B cell (primary cell): ENCODE measurements at regions not wholly inside any gene's neighbourhood (a gene's known extent, or its start where the extent isn't known, plus 50 kb on each side); places are given as distances from the start of the nearest gene placed in this dataset.

Experiments
- ATAC-seq: fragments of 200-7000 bp; cut with Tn5 transposase; one replicate; pipeline ENCODE4 v1.10.0; 2021; ENCODE audit warnings: low read depth, mild to moderate bottlenecking, moderate number of reproducible peaks, moderate library complexity
- CTCF ChIA-PET: fragments of 350-600 bp; sonication (Branson Sonifier 250); formaldehyde crosslinking; loops from one replicate; lab custom pipeline; 2021; ENCODE audit warnings: antibody characterized with exemption, inconsistent platforms; lab: Charles Lee
- POLR2A ChIA-PET: fragments of 350-600 bp; sonication (Branson Sonifier 250); formaldehyde crosslinking; loops from one replicate; lab custom pipeline; 2021; ENCODE audit warnings: antibody characterized with exemption; lab: Charles Lee
- DNase-seq: peaks from one replicate; pipeline ENCODE4 v3.0.0; 2013
- H2AFZ ChIP-seq: 2 replicates; pipeline ENCODE4 v1.6.1; 2012; ENCODE audit warnings: mild to moderate bottlenecking, low read depth, low read length; ENCODE audit not compliant: insufficient read depth, poor library complexity, severe bottlenecking
- H3K27ac ChIP-seq, 2 donors: 1 replicate in 1 of 2; 2 replicates in 1 of 2; pipeline ENCODE4 v1.5.1; 2012 to 2013; ENCODE audit warnings: low read length in 2 of 2, mild to moderate bottlenecking in 2 of 2, moderate library complexity in 1 of 2
- H3K27me3 ChIP-seq, 4 experiments: fragments of 200-600 bp in 1 of 4; sonication (generic) in 1 of 4; replicated peaks in 1 of 4; 1 replicate in 2 of 4; 2 replicates in 2 of 4; pipeline versions ENCODE4 v1.6.1 to v1.7.0; 2013 to 2016; ENCODE audit warnings: low read length in 3 of 4, mild to moderate bottlenecking in 2 of 4, mixed read lengths in 1 of 4, moderate library complexity in 1 of 4; ENCODE audit not compliant: insufficient read depth in 4 of 4, control insufficient read depth in 3 of 4; ENCODE audit errors: control extremely low read depth in 1 of 4
- H3K36me3 ChIP-seq, 2 experiments: replicated peaks in 1 of 2; 1 replicate in 1 of 2; 2 replicates in 1 of 2; pipeline versions ENCODE4 v1.6.1 to v1.7.1; 2013; ENCODE audit warnings: low read length in 1 of 2; ENCODE audit not compliant: insufficient read depth in 2 of 2, control insufficient read depth in 1 of 2; ENCODE audit errors: control extremely low read depth in 1 of 2, extremely low read depth in 1 of 2
- H3K4me1 ChIP-seq, 2 donors: fragments of 200-600 bp in 1 of 2; sonication (generic) in 1 of 2; 1 replicate in 1 of 2; 2 replicates in 1 of 2; pipeline versions ENCODE4 v1.5.1 to v1.6.1; 2013 to 2017; ENCODE audit warnings: low read length in 2 of 2; ENCODE audit not compliant: control insufficient read depth in 2 of 2, insufficient read depth in 2 of 2
- H3K4me2 ChIP-seq: replicated peaks from 2 replicates; pipeline ENCODE3; 2012; ENCODE audit warnings: mild to moderate bottlenecking, low read depth, low read length; ENCODE audit not compliant: poor library complexity, severe bottlenecking
- H3K4me3 ChIP-seq, 5 experiments: fragments of 200-600 bp in 1 of 5; sonication (generic) in 1 of 5; 1 replicate in 3 of 5; 2 replicates in 2 of 5; pipeline versions ENCODE4 v1.5.1 to v1.7.0; 2011 to 2016; ENCODE audit warnings: low read length in 4 of 5, mild to moderate bottlenecking in 4 of 5, low read depth in 2 of 5, control low read depth in 1 of 5, moderate library complexity in 1 of 5; ENCODE audit not compliant: insufficient read depth in 1 of 5; ENCODE audit errors: control extremely low read depth in 1 of 5, extremely low read depth in 1 of 5
- H3K79me2 ChIP-seq: fragments of 200-600 bp; sonication (generic); one replicate; pipeline ENCODE4 v1.6.0; 2016; ENCODE audit warnings: low read length; ENCODE audit not compliant: control insufficient read depth, insufficient read depth
- H3K9ac ChIP-seq: fragments of 200-600 bp; sonication (generic); 2 replicates; pipeline ENCODE4 v1.6.1; 2017; ENCODE audit warnings: mild to moderate bottlenecking, low read length, moderate library complexity
- H3K9me3 ChIP-seq, 3 donors: one replicate each; pipeline versions ENCODE4 v1.6.1 to v1.7.1; 2013; ENCODE audit warnings: low read length in 2 of 3; ENCODE audit not compliant: control insufficient read depth in 2 of 3, insufficient read depth in 1 of 3; ENCODE audit errors: control extremely low read depth in 1 of 3
- H4K20me1 ChIP-seq: 2 replicates; pipeline ENCODE4 v1.6.0; 2012; ENCODE audit warnings: mild to moderate bottlenecking, low read length; ENCODE audit not compliant: insufficient read depth, control insufficient read depth, poor library complexity, severe bottlenecking
- H3K27ac Mint-ChIP-seq: one replicate; pipeline ENCODE4 v1.8.0; 2021; ENCODE audit warnings: mixed read lengths
- H3K27me3 Mint-ChIP-seq: one replicate; pipeline ENCODE4 v1.8.0; 2021; ENCODE audit warnings: mixed read lengths
- H3K4me1 Mint-ChIP-seq: one replicate; pipeline ENCODE4 v1.8.0; 2021; ENCODE audit warnings: mixed read lengths
- H3K4me3 Mint-ChIP-seq: one replicate; pipeline ENCODE4 v1.8.0; 2021; ENCODE audit warnings: mixed read lengths
- H3K9me3 Mint-ChIP-seq: one replicate; pipeline ENCODE4 v1.8.0; 2022; ENCODE audit warnings: mixed read lengths; ENCODE audit not compliant: insufficient read depth
- EZH2 ChIP-seq: IDR thresholded peaks from 2 replicates; pipeline ENCODE4 v1.6.1; 2012; ENCODE audit warnings: borderline replicate concordance, low read depth, mild to moderate bottlenecking, moderate library complexity, low read length; ENCODE audit not compliant: insufficient read depth, poor library complexity, severe bottlenecking
- WGBS: methylation state at CpG from one replicate; pipeline ENCODE4 v1.1.5; 2013; ENCODE audit warnings: missing lambda C conversion rate; ENCODE audit not compliant: insufficient coverage; 5-methylcytosine and 5-hydroxymethylcytosine counted together
- intact Hi-C: fragments of 100-400 bp; cut with micrococcal nuclease; formaldehyde crosslinking; loops from one replicate; pipeline ENCODE4 v1.10.0; 2022
- TF ChIP-seq, protein P1 (sequence below): fragments of 200-600 bp; IDR thresholded peaks from one replicate; pipeline ENCODE4 v1.8.0; 2022; ENCODE audit warnings: antibody characterized with exemption, mild to moderate bottlenecking

- intact Hi-C loops, result no loop called here
- Histone ChIP-seq H4K20me1 (no peaks in the 10 kb centered on the region), H3K9me3 (no peaks in the 10 kb centered on the region), H2AFZ (no peak overlapping the region), H3K27ac (no peak overlapping the region), H3K27me3 (no peaks in the 10 kb centered on the region), H3K4me2 (no peak overlapping the region), H3K79me2 (no peaks in the 10 kb centered on the region), H3K36me3 (no peaks in the 10 kb centered on the region), H3K4me1 (no peaks in the 10 kb centered on the region), H3K9ac (no peak overlapping the region), H3K4me3 (no peak overlapping the region)
- Mint-ChIP-seq H3K27me3 (no peaks in the 10 kb centered on the region), H3K27ac (no peak overlapping the region), H3K4me3 (no peak overlapping the region), H3K4me1 (no peaks in the 10 kb centered on the region), H3K9me3 (peaks cover 5% of the 10 kb centered on the region)
- no peak for TF ChIP-seq EZH2
- TF ChIP-seq, protein P1, sequence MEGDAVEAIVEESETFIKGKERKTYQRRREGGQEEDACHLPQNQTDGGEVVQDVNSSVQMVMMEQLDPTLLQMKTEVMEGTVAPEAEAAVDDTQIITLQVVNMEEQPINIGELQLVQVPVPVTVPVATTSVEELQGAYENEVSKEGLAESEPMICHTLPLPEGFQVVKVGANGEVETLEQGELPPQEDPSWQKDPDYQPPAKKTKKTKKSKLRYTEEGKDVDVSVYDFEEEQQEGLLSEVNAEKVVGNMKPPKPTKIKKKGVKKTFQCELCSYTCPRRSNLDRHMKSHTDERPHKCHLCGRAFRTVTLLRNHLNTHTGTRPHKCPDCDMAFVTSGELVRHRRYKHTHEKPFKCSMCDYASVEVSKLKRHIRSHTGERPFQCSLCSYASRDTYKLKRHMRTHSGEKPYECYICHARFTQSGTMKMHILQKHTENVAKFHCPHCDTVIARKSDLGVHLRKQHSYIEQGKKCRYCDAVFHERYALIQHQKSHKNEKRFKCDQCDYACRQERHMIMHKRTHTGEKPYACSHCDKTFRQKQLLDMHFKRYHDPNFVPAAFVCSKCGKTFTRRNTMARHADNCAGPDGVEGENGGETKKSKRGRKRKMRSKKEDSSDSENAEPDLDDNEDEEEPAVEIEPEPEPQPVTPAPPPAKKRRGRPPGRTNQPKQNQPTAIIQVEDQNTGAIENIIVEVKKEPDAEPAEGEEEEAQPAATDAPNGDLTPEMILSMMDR, result no peak
- WGBS, result 78% methylated on average over 4 of the region's 5 CpGs
- ATAC-seq (no peak), DNase-seq (no peak)
- CTCF ChIA-PET, result no interaction called here
- POLR2A ChIA-PET, result no interaction called here
Observed at GRCh38 chr13:72146816-72147215, 279.8 kb upstream of the DACH1 start.

GRCh38 chr13:72145383-72145782, 278.4 kb upstream of the DACH1 start:
- Histone ChIP-seq H3K36me3 (no peaks in the 10 kb centered on the region), H4K20me1 (no peaks in the 10 kb centered on the region), H2AFZ (no peak overlapping the region), H3K79me2 (no peaks in the 10 kb centered on the region), H3K27me3 (no peaks in the 10 kb centered on the region), H3K27ac (no peak overlapping the region), H3K4me3 (no peak overlapping the region), H3K4me1 (no peaks in the 10 kb centered on the region), H3K9me3 (no peaks in the 10 kb centered on the region), H3K4me2 (no peak overlapping the region), H3K9ac (no peak overlapping the region)
- POLR2A ChIA-PET, result no interaction called here
- intact Hi-C loops, result no loop called here
- DNase-seq (no peak), ATAC-seq (no peak)
- Mint-ChIP-seq H3K9me3 (peaks cover 5% of the 10 kb centered on the region), H3K27ac (no peak overlapping the region), H3K4me3 (no peak overlapping the region), H3K27me3 (no peaks in the 10 kb centered on the region), H3K4me1 (no peaks in the 10 kb centered on the region)
- CTCF ChIA-PET, result no interaction called here
- TF ChIP-seq, protein P1, result no peak
- no peak for TF ChIP-seq EZH2
- no CpG with 5 or more reads among the region's 2 CpGs for WGBS
